ENCODE measurements at regions not wholly inside any gene's neighbourhood (a gene's known extent, or its start where the extent isn't known, plus 50 kb on each side); places are given as distances from the start of the nearest gene placed in this dataset.

DNA sequence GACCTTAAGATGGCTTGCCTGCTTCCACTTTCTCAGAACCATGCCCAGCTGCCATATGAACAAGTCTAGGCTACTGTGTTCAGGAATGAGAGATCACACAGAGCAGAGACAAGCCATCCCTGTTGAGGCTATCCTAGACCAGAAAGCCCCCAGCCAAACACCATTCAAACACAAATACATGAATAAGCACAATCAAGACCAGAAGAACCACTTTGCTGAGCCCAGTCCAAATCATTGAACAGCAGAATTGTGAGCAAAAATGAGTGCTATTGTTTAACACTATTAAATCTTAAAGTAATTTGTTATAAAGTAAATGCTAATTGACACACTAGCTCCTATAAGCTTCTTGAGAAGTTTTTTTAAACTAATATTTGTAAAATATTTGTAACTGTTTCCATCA lies 79.0 kb upstream of the LYZL1 start:
- TF ChIP-seq EZH2 (IDR thresholded peaks at IDR 0.05), result no peak
- TF ChIP-seq, protein P1, sequence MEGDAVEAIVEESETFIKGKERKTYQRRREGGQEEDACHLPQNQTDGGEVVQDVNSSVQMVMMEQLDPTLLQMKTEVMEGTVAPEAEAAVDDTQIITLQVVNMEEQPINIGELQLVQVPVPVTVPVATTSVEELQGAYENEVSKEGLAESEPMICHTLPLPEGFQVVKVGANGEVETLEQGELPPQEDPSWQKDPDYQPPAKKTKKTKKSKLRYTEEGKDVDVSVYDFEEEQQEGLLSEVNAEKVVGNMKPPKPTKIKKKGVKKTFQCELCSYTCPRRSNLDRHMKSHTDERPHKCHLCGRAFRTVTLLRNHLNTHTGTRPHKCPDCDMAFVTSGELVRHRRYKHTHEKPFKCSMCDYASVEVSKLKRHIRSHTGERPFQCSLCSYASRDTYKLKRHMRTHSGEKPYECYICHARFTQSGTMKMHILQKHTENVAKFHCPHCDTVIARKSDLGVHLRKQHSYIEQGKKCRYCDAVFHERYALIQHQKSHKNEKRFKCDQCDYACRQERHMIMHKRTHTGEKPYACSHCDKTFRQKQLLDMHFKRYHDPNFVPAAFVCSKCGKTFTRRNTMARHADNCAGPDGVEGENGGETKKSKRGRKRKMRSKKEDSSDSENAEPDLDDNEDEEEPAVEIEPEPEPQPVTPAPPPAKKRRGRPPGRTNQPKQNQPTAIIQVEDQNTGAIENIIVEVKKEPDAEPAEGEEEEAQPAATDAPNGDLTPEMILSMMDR (IDR thresholded peaks at IDR 0.05), result no peak

Measured in neural progenitor cell (in vitro differentiated cells).